DOHH2 (cell line): ENCODE measurements at regions not wholly inside any gene's neighbourhood (a gene's known extent, or its start where the extent isn't known, plus 50 kb on each side); places are given as distances from the start of the nearest gene placed in this dataset.

Experiments used
- H3F3A ChIP-seq: fragments of 200-600 bp; sonication (generic), shearing (Covaris generic); 2 replicates; pipeline ENCODE4 v1.6.0; 2016; ENCODE audit warnings: antibody characterized with exemption, mild to moderate bottlenecking; ENCODE audit not compliant: control insufficient read depth, insufficient read depth
- H3K27ac ChIP-seq: fragments of 200-600 bp; sonication (generic); 2 replicates; pipeline ENCODE4 v1.5.1; 2014; ENCODE audit warnings: low read depth, mild to moderate bottlenecking, low read length, moderate library complexity
- H3K27me3 ChIP-seq: fragments of 200-600 bp; sonication (generic); 2 replicates; pipeline ENCODE4 v1.6.1; 2014; ENCODE audit warnings: mild to moderate bottlenecking, low read length, mixed read lengths; ENCODE audit not compliant: control insufficient read depth
- H3K36me3 ChIP-seq: fragments of 200-600 bp; sonication (generic); 2 replicates; pipeline ENCODE4 v1.6.1; 2014; ENCODE audit warnings: mild to moderate bottlenecking, low read length, moderate library complexity, mixed read lengths; ENCODE audit not compliant: control insufficient read depth
- H3K4me1 ChIP-seq: fragments of 200-600 bp; sonication (generic); 2 replicates; pipeline ENCODE4 v1.6.1; 2014; ENCODE audit warnings: mild to moderate bottlenecking, low read length, mixed read lengths; ENCODE audit not compliant: control insufficient read depth
- H3K4me2 ChIP-seq: fragments of 200-600 bp; sonication (generic); 2 replicates; pipeline ENCODE4 v1.6.0; 2014; ENCODE audit warnings: mild to moderate bottlenecking, low read length, moderate library complexity
- H3K4me3 ChIP-seq: fragments of 200-600 bp; sonication (generic); 2 replicates; pipeline ENCODE4 v1.5.1; 2014; ENCODE audit warnings: mild to moderate bottlenecking, low read length, mixed read lengths
- H3K79me2 ChIP-seq: fragments of 200-600 bp; sonication (generic); 2 replicates; pipeline ENCODE4 v1.6.1; 2014; ENCODE audit warnings: mild to moderate bottlenecking, low read length, mixed read lengths; ENCODE audit not compliant: control insufficient read depth
- H3K9me2 ChIP-seq: fragments of 200-600 bp; sonication (generic); replicated peaks from 2 replicates; pipeline ENCODE4 v1.6.1; 2014; ENCODE audit warnings: mild to moderate bottlenecking, low read length, mixed read lengths; ENCODE audit not compliant: control insufficient read depth
- H3K9me3 ChIP-seq: fragments of 200-600 bp; sonication (generic); 2 replicates; pipeline ENCODE4 v1.6.1; 2014; ENCODE audit warnings: antibody characterized with exemption, low read length, mixed read lengths; ENCODE audit not compliant: control insufficient read depth, insufficient read depth
- H4K20me1 ChIP-seq: fragments of 200-600 bp; sonication (generic); 2 replicates; pipeline ENCODE4 v1.6.0; 2014; ENCODE audit warnings: low read depth, mild to moderate bottlenecking, antibody characterized with exemption, low read length, moderate library complexity; ENCODE audit not compliant: control insufficient read depth, insufficient read depth
- EZH2phosphoT487 ChIP-seq: fragments of 200-600 bp; sonication (generic); IDR thresholded peaks from 2 replicates; pipeline ENCODE4 v1.6.1; 2017; ENCODE audit warnings: borderline replicate concordance, mild to moderate bottlenecking, antibody characterized with exemption, low read length, moderate library complexity, mixed read lengths
- TF ChIP-seq, protein P1 (sequence below): fragments of 200-600 bp; sonication (generic); IDR thresholded peaks from one replicate; pipeline ENCODE4 v1.5.1; 2014; ENCODE audit warnings: antibody characterized with exemption, mild to moderate bottlenecking, low read depth, low read length; ENCODE audit not compliant: poor library complexity, severe bottlenecking

DNA sequence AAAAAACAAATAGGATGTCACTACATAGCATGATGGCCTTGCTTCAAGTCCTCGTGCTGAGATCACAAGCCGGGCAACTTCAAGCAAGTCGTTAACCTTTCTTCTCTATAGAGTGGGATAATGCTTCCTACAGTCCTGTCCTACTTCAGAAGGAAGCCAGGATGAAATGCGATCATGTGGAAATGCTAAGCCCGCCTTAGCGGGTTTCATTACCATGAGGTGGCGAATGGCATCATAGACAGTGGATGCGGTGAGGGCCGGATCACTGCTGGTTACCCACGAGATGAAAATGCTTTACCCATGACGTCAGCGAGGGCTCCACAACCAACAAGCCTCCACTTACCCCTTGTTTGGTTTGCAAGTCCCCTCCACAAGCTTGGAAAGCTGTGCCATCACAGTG, 206.4 kb downstream of the TBXT start:
- TF ChIP-seq, protein P1, sequence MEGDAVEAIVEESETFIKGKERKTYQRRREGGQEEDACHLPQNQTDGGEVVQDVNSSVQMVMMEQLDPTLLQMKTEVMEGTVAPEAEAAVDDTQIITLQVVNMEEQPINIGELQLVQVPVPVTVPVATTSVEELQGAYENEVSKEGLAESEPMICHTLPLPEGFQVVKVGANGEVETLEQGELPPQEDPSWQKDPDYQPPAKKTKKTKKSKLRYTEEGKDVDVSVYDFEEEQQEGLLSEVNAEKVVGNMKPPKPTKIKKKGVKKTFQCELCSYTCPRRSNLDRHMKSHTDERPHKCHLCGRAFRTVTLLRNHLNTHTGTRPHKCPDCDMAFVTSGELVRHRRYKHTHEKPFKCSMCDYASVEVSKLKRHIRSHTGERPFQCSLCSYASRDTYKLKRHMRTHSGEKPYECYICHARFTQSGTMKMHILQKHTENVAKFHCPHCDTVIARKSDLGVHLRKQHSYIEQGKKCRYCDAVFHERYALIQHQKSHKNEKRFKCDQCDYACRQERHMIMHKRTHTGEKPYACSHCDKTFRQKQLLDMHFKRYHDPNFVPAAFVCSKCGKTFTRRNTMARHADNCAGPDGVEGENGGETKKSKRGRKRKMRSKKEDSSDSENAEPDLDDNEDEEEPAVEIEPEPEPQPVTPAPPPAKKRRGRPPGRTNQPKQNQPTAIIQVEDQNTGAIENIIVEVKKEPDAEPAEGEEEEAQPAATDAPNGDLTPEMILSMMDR: no peak
- no peak for TF ChIP-seq EZH2phosphoT487
- H3K79me2 ChIP-seq: no peaks in the 10 kb centered on the region

DNA sequence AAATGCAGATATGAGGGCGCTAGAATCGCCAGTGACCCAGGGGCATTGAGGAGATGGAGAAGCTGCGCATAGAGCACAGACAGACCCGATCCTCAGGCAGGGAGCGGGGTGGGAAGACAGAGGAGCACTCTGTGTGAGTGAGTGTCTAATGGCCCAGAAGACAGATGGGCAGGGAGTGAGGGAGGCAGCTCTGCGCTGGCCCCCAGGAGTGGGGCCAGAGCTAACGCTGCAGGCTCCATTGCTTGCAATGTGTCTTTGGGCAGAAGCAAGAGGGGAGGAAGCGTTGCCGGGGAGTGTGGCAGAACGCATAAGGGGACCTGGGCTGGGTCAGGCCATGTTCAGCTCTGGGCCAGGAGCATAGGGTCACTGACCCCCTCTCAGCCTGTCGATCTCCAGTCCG, 207.0 kb downstream of the TBXT start:
- H3K9me2 ChIP-seq: no peaks in the 10 kb centered on the region
- no peaks in the 10 kb centered on the region for H3F3A ChIP-seq
- H3K4me1 ChIP-seq: no peaks in the 10 kb centered on the region
- no peaks in the 10 kb centered on the region for H4K20me1 ChIP-seq
- no peaks in the 10 kb centered on the region for H3K79me2 ChIP-seq
- H3K4me2 ChIP-seq: no peak overlapping the region
- H3K36me3 ChIP-seq: no peaks in the 10 kb centered on the region
- H3K27me3 ChIP-seq: no peaks in the 10 kb centered on the region
- no peak for TF ChIP-seq EZH2phosphoT487
- TF ChIP-seq, protein P1: no peak
- H3K4me3 ChIP-seq: no peak overlapping the region
- no peak overlapping the region for H3K27ac ChIP-seq
- H3K9me3 ChIP-seq: no peaks in the 10 kb centered on the region

More for the DNA sequence above, 206.4 kb downstream of the TBXT start:
- Histone ChIP-seq H3K27me3 (peaks cover 1% of the 10 kb centered on the region; the same call in 1 of the 2 replicates), H4K20me1 (no peaks in the 10 kb centered on the region), H3K4me2 (no peak overlapping the region), H3K4me3 (no peak overlapping the region), H3F3A (no peaks in the 10 kb centered on the region), H3K36me3 (no peaks in the 10 kb centered on the region), H3K9me3 (no peaks in the 10 kb centered on the region), H3K4me1 (no peaks in the 10 kb centered on the region), H3K27ac (no peak overlapping the region), H3K9me2 (no peaks in the 10 kb centered on the region)

DNA sequence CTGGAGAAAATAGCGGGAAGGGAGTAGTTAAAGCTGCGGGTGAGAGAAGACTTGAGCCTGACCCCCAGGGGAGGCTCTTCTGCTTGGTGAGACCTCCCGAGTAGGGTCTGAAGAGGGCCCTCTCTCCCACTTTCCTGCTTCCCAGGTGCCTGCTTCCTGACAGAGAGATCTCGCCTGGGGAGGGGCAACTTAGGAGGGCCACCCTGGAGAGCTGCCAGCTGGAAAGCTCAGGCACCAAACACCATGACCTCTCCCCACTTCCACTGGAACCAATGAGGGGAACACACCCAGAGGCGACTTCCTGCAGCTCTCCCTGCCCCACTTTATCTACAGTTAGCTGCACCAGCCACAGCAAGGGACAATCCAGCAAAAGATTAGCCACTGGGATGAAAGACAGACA, 208.0 kb downstream of the TBXT start:
- no peak for TF ChIP-seq EZH2phosphoT487
- TF ChIP-seq, protein P1: no peak
- Histone ChIP-seq H3K9me2 (no peaks in the 10 kb centered on the region), H3K27ac (no peak overlapping the region)

DNA sequence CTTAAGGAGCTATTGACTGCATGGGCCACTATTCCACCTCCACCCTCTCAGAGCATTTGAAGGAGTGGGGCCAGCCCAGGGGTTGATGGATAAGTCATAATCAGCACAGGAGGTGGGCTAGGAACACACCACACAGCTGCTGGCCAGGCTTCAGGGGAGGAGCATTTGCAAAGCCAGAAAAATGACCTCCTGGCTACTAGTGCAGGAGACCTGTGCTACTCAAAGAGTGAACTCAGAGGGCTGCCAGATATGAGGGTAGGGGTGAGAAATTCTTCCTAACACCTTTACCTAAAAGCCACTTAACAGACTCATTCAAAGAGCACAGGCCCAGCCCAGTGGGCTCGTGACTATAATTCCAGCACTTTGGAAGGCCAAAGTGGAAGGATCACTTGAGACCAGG, 210.8 kb downstream of the TBXT start:
- H3K9me3 ChIP-seq: no peaks in the 10 kb centered on the region
- H3F3A ChIP-seq: no peaks in the 10 kb centered on the region
- no peaks in the 10 kb centered on the region for H3K4me1 ChIP-seq
- H3K36me3 ChIP-seq: no peaks in the 10 kb centered on the region
- no peak overlapping the region for H3K4me3 ChIP-seq
- H3K27me3 ChIP-seq: no peaks in the 10 kb centered on the region
- H3K79me2 ChIP-seq: no peaks in the 10 kb centered on the region
- H3K4me2 ChIP-seq: no peak overlapping the region
- H4K20me1 ChIP-seq: no peaks in the 10 kb centered on the region
- H3K27ac ChIP-seq: no peak overlapping the region
- TF ChIP-seq EZH2phosphoT487: no peak
- TF ChIP-seq, protein P1: no peak
- no peaks in the 10 kb centered on the region for H3K9me2 ChIP-seq

More for the DNA sequence above, 208.0 kb downstream of the TBXT start:
- Histone ChIP-seq H3F3A (no peaks in the 10 kb centered on the region), H3K4me2 (no peak overlapping the region), H3K9me3 (no peaks in the 10 kb centered on the region), H3K4me3 (no peak overlapping the region), H3K79me2 (no peaks in the 10 kb centered on the region), H3K36me3 (no peaks in the 10 kb centered on the region), H3K4me1 (no peaks in the 10 kb centered on the region), H4K20me1 (no peaks in the 10 kb centered on the region), H3K27me3 (no peaks in the 10 kb centered on the region)
